Occipital lobe (tissue), 1 donor: ENCODE measurements at regions not wholly inside any gene's neighbourhood (a gene's known extent, or its start where the extent isn't known, plus 50 kb on each side); places are given as distances from the start of the nearest gene placed in this dataset.

Experiments used
- DNase-seq: peaks from one replicate; lab custom pipeline; 2025; lab: John Stamatoyannopoulos, UW

GRCh38 chr3:177966493-177966892 is 569.7 kb upstream of the KCNMB2 start:
- no peak for DNase-seq

DNA sequence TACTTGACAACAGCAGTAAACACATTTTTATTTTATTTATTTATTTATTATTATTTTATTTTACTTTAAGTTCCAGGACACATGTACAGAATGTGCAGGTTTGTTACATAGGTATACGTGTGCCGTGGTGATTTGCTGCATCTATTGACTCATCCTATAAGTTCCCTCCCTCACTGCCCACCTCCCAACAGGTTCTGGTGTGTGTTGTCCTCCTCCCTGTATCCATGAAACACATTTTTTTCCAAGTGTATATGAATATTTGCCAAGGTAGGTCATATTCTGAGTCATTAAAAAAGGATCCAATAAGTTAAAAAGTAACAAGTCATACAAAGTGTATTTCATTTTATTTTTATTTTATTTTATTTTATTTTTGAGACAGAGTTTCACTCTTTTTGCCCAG is 567.3 kb upstream of the KCNMB2 start:
- no peak for DNase-seq

- no peak for DNase-seq
Measured at GRCh38 chr3:177973241-177973840, 562.9 kb upstream of the KCNMB2 start.

DNA sequence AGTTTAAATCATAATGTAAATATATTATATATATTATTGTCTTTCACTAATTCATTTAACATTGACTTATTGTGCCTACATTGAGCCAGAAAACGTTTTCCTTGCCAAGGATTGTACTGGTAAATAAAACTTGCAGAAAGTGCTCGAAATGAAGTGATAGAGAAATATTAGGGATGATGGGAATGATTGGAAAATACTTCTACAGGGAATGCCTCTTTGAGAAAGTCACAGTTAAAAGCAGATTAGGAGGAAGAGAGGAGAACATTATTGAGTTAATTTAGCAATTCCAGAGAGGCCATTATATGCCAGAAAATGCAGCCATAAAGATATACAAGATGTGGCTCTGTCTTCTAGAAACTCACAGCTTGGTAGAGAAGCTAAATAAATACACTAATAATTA is 560.0 kb upstream of the KCNMB2 start:
- no peak for DNase-seq

DNA sequence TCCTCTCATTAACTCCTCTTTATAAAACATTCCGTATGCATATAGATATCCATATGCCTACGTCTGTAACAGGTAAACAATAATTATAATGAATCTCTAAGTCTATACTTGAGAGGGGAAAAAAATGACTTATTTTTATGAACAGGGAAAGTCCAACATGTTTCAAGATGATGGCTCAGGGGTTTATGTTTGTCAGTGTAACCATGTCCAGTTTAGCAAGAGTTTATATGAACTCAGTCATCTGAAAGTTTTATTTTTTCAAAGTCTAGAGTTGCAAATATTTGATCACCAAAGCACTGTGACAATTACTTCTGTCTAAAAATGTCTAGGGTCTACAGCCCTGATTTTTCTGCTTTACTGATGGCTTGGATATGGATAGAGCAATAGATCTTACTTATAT is 559.4 kb upstream of the KCNMB2 start:
- DNase-seq: no peak

DNA sequence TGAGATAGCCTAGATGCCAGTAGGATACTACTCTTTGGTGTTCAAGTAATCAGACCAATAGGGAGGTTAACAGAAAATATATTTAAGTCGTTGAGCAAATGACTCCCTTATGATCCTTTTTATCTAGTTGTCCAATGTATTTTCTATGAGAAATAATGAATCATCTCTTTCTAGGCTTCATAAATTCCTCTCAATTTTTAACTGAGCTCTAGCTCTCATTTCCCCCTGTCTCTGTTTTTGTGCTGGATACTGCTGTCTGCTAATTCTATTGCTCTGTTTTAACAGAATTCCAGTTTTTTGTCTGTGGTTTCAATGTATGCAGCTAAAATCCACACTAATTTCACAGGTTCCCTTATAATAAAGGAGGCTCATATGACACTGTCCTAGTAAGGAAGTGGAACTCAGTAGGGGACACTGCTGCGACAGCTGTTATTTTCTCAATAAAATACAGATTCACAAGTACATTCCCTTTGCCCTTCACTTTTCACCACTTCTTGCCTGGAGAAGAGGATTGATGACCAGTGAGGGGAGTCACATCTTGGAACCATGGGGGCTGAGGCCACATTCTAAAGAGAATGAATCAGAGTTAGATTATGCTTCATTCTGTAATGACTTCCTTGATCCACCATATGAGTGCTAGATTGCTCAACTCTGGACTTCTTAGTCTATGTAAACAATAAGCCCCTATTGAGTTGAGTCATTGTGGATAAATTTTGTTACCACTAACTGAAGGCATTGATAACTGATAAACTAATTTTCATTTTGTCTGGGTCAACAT is 558.7 kb upstream of the KCNMB2 start:
- DNase-seq: no peak

GRCh38 chr3:177978946-177979345 is 557.3 kb upstream of the KCNMB2 start:
- DNase-seq: no peak

- DNase-seq: no peak
Measured at GRCh38 chr3:177979703-177980102, 556.5 kb upstream of the KCNMB2 start.

- no peak for DNase-seq
Measured at GRCh38 chr3:177981576-177981975, 554.7 kb upstream of the KCNMB2 start.

DNA sequence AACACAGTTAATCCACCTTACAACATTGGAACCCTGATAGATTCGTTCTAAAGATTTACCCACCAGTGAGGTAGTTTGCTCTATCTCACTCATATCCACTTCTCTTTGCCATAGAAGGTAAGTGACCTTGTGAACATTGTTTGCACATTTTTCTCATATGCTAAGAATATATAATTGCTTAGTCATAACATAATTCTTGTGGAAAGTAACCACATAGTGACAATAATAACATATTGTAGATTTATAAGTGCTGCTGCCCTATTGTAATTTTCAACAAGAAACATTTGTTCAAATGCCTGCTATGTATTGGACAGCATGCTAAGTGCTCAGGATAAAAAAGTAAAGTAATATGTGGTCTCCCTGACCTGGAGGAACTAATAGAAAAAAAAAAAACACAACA is 554.2 kb upstream of the KCNMB2 start:
- DNase-seq: no peak

DNA sequence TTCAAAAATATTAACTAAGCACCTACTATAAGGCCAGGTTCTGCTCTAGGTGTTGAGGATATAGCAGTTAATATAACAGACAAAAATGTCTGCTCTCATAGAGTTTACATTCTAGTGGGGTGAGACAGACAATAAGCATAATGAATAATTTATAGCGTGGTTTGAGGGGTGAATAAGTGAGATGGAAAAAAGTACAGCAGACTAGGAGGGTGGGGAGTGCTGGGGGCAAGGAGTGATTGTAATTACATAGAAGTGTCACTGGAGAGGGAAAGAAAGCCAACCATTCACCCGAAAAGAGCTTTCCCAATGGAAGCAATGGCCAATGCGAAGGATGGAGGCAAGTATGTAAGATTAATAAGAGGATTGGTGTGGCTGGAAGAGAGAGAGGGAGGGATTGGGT is 552.9 kb upstream of the KCNMB2 start:
- DNase-seq: no peak

GRCh38 chr3:177992993-177993970 is 543.0 kb upstream of the KCNMB2 start:
- DNase-seq: no peak

- DNase-seq: no peak
Measured at GRCh38 chr3:177994976-177995375, 541.3 kb upstream of the KCNMB2 start.

DNA sequence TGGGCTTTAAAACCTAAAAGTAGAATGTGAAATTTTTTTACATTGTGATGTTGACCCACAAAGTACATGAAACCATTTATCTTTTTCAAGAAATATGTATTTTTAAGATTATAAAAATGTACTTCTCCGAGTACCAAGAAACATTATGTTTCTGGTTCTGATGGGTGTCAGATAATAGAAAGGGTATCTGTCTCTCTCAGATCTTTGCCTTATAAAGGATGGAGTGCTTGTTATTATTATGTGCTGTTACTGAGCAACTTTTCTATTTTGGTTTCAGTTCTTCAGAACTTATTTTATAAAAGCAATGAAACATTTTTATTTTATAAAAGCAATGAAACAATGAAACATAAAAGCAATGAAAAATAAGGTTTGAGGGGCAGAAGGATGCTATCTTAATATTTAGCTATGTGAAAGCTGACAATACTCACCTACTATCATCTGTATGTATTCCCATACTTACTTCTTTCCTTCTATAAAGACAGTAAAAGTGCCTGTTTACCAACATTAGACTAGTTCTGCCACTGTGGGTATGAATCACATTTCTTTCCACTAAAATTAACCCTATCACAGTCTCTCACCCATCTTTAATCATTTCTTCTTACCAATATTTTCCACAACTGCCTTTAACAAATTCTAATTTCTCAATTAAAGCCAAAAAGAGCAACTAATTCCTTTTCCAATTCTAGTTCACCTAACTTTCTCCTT is 540.7 kb upstream of the KCNMB2 start:
- DNase-seq: no peak

- no peak for DNase-seq
Measured at GRCh38 chr3:178001670-178002101, 534.5 kb upstream of the KCNMB2 start.

- no peak for DNase-seq
Measured at GRCh38 chr3:178002113-178002512, 534.1 kb upstream of the KCNMB2 start.

- DNase-seq: no peak
Measured at GRCh38 chr3:178003756-178004155, 532.5 kb upstream of the KCNMB2 start.

- no peak for DNase-seq
Measured at GRCh38 chr3:178005961-178006360, 530.3 kb upstream of the KCNMB2 start.

DNA sequence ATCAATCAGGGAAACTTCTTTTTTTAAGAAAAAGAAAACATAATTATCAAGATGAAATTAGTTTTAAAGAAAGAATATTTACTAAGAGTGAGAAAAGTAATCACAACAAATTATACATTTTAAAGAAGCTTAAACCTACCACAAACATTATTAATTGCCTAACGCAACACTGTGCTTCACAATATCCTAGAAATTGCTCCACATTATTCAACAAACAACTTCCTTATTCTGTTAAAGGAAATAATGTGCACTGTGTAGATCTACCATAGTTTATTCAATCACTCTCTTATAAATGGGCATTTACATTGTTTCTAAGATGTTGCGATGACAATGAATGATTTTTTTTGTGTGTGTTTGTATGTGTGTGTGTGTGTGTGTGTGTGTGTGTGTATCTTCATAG is 525.9 kb upstream of the KCNMB2 start:
- DNase-seq: no peak

- no peak for DNase-seq
Measured at GRCh38 chr3:178019645-178020044, 516.6 kb upstream of the KCNMB2 start.

DNA sequence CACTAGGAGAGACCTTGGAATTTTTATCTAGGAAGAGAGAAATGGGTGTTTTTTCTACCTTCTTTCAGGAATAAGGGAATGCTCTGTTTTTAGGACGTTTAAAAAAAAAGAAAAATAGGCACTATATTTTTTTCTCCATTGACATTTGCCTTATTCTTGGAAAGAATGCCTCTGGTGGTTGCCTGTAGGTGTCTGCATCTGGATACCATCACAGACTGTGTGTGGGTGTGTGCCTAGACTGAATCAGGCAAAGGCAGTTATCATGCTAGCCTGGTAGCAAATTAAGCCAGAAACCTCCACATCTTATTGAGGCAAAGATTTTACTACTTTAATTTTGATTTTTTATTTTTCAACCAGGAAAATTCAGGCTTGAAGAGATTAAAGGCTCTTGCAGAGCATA is 513.6 kb upstream of the KCNMB2 start:
- DNase-seq: peak; percentile 2

GRCh38 chr3:178028933-178029332 is 507.3 kb upstream of the KCNMB2 start:
- no peak for DNase-seq
